ENCODE measurements at regions not wholly inside any gene's neighbourhood (a gene's known extent, or its start where the extent isn't known, plus 50 kb on each side); places are given as distances from the start of the nearest gene placed in this dataset.
A peak's percentile ranks its signal among the peaks of the same experiment; 100 is the strongest.
"Not testable (repeated sequence)": the region's sequence is repeated elsewhere in the genome, so short reads cannot be mapped to it uniquely, and the experiment has no call there.

GRCh38 chr4:98828801-98829200 is 100.1 kb downstream of the EIF4E start:
- DNase-seq = peak; percentile 52

DNA sequence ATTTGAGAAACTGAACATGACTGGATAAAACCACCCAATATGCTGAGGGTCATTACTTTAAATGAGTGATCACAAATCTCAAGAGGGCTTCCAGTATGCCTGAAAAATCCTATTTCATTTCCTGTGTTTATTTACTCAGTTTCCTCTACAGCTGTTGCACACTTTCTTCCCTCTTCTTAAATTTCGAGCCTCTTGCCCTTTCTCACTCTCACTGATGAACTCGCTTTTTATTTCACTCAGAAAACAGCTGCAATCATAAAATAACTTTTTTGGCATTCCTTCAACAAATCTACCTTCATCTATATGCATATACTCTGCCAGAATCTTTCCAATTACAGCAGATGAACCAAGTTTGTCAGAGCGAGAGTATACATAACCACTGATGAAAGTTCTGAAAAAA is 101.3 kb downstream of the EIF4E start:
- no peak for DNase-seq

- no peak for DNase-seq
These were observed 106.8 kb downstream of the EIF4E start for GRCh38 chr4:98822144-98822543.

DNA sequence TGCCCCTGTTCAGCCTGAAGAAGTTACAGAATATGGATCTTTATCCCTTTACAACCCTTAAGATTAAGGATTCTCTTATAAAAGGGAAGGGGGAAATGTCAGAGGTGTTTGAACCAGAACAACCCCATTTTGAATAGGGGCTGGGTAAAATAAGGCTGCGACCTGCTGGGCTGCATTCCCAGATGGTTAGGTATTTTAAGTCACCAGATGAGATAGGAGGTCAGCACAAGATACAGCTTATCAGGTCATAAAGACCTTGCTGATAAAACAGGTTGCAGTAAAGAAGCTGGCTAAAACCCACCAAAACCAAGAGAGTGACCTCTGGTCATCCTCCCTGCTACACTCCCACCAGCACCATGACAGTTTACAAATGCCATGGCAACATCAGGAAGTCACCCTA is 110.8 kb downstream of the EIF4E start:
- DNase-seq = not testable (repeated sequence)

DNA sequence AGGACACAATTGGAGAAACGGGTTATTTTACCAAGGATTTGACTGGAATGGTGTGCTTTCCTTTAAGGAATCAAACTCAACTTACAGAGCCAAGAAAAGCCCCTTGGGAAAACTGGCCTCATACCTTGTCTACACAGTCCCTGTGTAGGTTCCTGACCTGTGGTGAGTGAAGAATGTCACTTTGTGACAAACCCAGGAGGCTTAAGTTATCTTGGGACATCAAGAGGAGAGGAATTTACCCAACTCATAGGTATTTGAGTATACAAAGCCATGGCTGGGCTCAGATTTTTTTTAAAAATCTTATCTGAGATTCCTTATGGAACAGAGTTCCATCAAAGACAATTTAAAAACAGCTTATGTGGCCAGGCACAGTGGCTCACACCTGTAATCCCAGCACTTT is 112.1 kb downstream of the EIF4E start:
- DNase-seq = no peak

- no peak for DNase-seq
These were observed 112.5 kb downstream of the EIF4E start for GRCh38 chr4:98816386-98816785.

DNA sequence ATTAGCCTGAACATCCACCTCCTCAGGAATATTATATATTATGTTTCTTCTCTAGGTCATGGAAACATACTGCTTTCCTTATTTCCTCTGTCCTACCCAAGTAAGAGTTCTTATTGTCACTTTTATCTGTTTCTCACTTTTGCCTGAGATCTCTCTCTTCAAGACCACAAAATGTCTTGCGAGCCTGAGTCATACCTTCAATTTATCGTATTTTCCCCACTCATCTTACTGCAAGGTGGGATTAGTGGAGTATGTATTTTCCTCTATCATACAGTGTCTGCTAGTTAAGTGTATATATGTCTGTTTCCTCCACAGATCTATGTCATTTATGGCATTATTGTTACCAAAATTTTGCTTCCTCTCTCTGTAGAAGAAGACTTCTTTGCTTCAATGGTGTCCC is 124.5 kb downstream of the EIF4E start:
- DNase-seq = no peak

GRCh38 chr4:98803251-98803650 is 125.7 kb downstream of the EIF4E start:
- DNase-seq = no peak

GRCh38 chr4:98802770-98803198 is 126.1 kb downstream of the EIF4E start:
- DNase-seq = no peak

DNA sequence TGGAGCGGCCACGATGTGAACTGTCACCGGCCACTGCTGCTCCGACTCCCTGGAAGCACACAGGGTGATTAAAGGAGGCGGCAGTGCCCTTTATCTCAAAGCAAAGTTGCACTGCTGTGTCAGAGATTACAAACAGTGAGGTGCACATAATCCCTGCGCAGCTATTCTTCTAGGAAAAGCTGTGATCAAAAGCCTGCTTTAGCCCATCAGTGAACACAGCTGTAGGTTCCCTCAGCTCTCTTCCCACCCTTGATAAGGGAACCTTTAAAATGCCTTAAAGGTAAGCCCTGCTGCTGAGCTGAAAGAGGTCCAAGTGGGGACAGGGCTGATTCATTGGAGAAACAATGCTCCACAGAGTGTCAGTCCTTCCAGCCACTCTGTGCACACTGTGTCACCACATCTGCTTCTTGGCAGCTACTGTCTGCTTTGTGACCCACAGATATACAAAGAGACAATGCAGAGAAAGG is 127.6 kb downstream of the EIF4E start:
- no peak for DNase-seq

- no peak for DNase-seq
These were observed 131.9 kb downstream of the EIF4E start for GRCh38 chr4:98796991-98797390.

- no peak for DNase-seq
These were observed 134.2 kb downstream of the EIF4E start for GRCh38 chr4:98794565-98795205.

DNA sequence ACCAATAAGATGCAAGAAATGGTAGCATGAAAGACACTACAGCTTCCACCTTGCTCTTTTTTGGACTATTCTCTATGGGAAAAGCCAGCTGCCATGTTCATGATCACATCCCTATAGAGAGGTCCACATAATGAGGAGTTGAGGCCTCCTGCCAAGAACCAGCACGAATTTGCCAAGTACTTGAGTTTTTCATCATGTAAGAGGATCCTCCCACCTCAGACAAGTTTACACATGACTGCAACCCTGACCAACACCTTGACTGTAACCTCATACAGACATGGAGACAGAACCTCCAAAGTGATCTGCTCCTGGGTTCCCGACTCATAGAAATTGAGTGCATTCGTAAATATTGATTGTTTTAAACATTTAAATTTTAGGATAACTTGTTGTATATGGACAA is 135.2 kb upstream of the TSPAN5 start:
- no peak for DNase-seq

DNA sequence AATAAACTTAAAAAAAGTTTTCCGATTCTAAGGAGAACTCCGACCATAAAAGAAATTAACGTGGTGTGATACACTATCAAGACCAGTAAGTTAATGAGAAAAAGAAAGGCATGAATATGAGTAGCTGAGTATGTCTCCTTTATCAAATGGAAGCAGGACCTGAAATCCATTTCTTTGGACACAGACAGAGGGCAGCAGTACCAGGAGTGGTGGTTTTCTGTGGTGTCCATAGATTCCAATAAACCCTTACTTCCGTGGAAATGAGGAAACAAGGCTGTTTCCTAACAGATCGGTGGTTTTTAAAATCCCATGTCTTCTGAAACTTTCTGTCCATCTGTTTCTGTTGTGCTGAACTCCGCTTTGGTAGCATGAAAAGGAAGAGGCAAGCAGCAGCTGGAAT is 128.5 kb upstream of the TSPAN5 start:
- no peak for DNase-seq

DNA sequence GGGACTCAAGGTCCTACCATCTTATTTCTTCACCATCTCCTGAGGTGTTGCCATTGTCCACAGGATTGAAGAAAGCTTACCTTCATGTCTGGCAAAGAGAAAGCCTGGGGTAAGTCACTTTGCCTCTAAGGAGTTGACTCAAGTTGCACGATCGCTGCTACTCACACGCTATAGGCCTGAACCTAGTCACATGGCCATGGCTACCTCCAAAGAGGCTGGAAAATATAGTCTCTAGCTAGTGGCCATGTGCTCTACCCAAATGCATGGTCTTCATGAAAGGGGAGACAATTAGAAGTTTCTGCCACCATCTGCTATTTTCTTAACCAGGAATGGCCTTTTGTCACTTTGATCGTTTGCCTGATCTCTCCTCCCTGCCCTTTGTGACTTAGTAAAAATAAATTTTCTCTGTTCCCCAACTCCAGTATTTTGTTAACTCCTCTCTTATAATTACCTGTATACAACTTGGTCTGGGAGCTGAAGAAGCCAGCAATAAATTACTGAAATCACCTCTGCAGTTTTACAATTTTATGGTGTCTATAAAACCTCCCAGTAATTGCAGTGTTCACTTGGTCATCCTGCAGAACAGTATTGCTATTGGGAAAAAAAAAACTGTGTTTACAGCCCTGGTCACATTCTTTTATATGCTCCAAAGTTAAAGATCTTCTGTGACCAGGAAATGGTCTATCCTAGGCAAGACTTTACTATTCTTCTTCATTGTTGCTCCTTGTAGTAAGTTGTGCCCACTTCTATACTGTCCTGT is 126.7 kb upstream of the TSPAN5 start:
- no peak for DNase-seq

DNA sequence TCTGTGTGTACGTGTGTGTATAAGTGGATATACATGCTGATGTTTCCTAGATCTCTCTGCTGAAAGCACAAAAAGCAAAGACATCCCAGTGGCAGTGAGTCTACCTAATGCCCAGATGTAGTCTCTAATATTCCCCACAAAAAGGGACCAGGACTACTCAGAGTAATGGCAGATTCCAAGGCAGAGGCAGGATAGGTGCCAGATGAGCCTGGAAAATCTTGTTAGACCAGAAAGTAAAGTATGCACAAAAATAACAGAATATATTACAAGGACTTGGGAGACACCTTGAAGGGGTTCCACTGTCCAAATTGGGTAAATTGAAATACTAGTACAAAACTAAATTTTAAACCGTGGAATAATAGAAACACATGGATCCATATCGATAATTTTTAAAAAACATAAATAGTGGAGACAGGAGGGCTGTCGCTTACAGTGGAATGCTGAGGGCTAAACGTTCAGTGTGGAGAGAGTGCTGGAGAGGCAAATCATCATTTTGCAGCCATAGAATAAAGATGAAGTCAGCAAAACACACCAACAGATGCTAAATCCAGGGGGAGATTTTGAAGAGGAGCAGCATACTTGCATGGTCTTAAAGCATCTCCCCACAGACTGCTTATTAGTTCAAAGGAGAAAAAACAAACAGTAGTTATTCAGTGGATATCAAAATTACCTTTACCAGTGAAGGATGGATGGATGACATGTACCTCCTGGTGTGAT is 123.4 kb upstream of the TSPAN5 start:
- DNase-seq = no peak

GRCh38 chr4:98780926-98781325 is 122.5 kb upstream of the TSPAN5 start:
- DNase-seq = no peak

GRCh38 chr4:98779088-98779487 is 120.7 kb upstream of the TSPAN5 start:
- no peak for DNase-seq

- no peak for DNase-seq
These were observed 119.8 kb upstream of the TSPAN5 start for GRCh38 chr4:98778206-98778605.

- no peak for DNase-seq
These were observed 117.3 kb upstream of the TSPAN5 start for GRCh38 chr4:98775672-98776071.

- no peak for DNase-seq
These were observed 115.2 kb upstream of the TSPAN5 start for GRCh38 chr4:98773638-98774037.

DNA sequence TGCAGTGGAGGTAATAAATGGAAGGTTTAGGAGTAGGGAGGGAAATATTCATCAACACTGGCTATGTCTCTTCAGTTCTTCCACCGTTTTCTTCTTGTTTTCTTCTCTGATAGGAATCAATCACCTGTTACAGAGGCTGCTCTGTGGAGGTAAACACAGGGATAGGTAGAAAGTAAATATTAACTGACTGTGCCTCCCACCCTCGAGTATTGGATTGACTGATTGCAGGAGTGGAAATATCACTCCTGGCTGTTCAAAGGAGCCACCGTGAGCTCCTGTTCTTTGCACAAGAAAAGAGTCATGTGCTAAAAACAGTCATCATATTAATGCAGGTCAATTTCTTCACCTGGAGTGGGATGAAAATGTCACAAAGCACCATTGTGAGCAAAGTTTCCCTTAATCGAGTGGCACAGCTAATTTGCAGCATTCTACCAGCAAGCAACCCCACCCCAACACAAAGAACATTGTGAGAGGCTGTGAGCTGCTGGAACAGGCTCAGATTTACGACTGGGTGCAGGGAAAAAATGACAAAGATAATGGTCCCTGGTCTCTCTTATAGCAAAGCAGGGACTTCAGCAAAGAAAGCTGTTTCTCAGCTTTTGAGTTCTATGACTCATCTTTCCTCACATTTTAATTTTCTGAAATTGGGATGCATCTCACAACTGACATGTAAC is 113.7 kb upstream of the TSPAN5 start:
- no peak for DNase-seq

DNA sequence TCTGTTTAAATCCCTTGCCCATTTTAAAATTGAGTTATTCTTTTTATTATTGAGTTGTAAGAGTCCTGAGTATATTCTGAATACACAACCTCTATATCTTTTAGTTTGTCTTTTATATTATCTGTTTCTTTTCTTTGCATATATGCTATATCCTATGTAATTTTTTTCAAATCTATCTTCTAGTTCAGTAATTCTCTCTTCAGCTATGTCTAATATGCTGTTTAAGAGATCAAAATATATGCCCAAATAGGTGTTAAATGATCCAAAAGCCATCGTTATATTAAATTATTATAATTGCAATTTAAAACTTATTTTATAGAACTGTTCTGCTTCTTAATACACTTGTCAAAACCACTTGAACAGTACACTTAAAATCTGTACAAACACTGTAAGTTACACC is 107.4 kb upstream of the TSPAN5 start:
- DNase-seq = no peak
